ENCODE measurements at regions not wholly inside any gene's neighbourhood (a gene's known extent, or its start where the extent isn't known, plus 50 kb on each side); places are given as distances from the start of the nearest gene placed in this dataset.

GRCh38 chr2:217517402-217517801 lies 485.4 kb downstream of the TNS1 start:
- DNase-seq = no peak

- no peak for DNase-seq
Observed at GRCh38 chr2:217515615-217516309, 487.0 kb downstream of the TNS1 start.

- DNase-seq = no peak
Observed at GRCh38 chr2:217513258-217513657, 489.5 kb downstream of the TNS1 start.

GRCh38 chr2:217512728-217513127 lies 490.1 kb downstream of the TNS1 start:
- DNase-seq = no peak

GRCh38 chr2:217512259-217512658 lies 490.5 kb downstream of the TNS1 start:
- no peak for DNase-seq

- no peak for DNase-seq
Observed at GRCh38 chr2:217511850-217512249, 490.9 kb downstream of the TNS1 start.

GRCh38 chr2:217510771-217511291 lies 492.0 kb downstream of the TNS1 start:
- DNase-seq = peak; percentile 79 to 88

- no peak for DNase-seq
Observed at GRCh38 chr2:217505303-217505702, 497.5 kb downstream of the TNS1 start.

GRCh38 chr2:217501887-217502286 lies 500.9 kb downstream of the TNS1 start:
- DNase-seq = no peak

- DNase-seq = no peak
Observed at GRCh38 chr2:217497843-217498377, 504.9 kb downstream of the TNS1 start.

GRCh38 chr2:217494557-217494956 lies 508.2 kb downstream of the TNS1 start:
- no peak for DNase-seq

- DNase-seq = no peak
Observed at GRCh38 chr2:217491271-217491670, 511.5 kb downstream of the TNS1 start.

GRCh38 chr2:217489145-217489960 lies 513.4 kb downstream of the TNS1 start:
- peak; percentile 41 to 78 for DNase-seq

- no peak for DNase-seq
Observed at GRCh38 chr2:217484046-217484445, 518.7 kb downstream of the TNS1 start.

- DNase-seq = no peak
Observed at GRCh38 chr2:217482056-217482710, 520.6 kb downstream of the TNS1 start.

GRCh38 chr2:217481577-217481976 lies 521.2 kb downstream of the TNS1 start:
- DNase-seq = no peak

GRCh38 chr2:217479566-217479965 lies 523.2 kb downstream of the TNS1 start:
- DNase-seq = no peak

GRCh38 chr2:217478831-217479455 lies 523.9 kb downstream of the TNS1 start:
- no peak for DNase-seq

- no peak for DNase-seq
Observed at GRCh38 chr2:217477583-217477982, 525.2 kb downstream of the TNS1 start.

- no peak for DNase-seq
Observed at GRCh38 chr2:217475791-217476190, 527.0 kb downstream of the TNS1 start.

- DNase-seq = no peak
Observed at GRCh38 chr2:217475101-217475500, 527.7 kb downstream of the TNS1 start.

- no peak for DNase-seq
Observed at GRCh38 chr2:217471319-217471718, 531.5 kb downstream of the TNS1 start.

Data from NCI-H2081 (cell line).